Effector memory CD4-positive, alpha-beta T cell (primary cell): ENCODE measurements at regions not wholly inside any gene's neighbourhood (a gene's known extent, or its start where the extent isn't known, plus 50 kb on each side); places are given as distances from the start of the nearest gene placed in this dataset.
"Not testable (repeated sequence)": the region's sequence is repeated elsewhere in the genome, so short reads cannot be mapped to it uniquely, and the experiment has no call there.

Experiments
- DNase-seq, 3 donors: peaks; one replicate each; pipeline ENCODE4 v3.0.0-alpha.2; 2020
- H3K27ac ChIP-seq: 2 replicates; pipeline ENCODE4 v1.7.0; 2013; ENCODE audit warnings: mild to moderate bottlenecking, low read length, moderate library complexity; ENCODE audit not compliant: insufficient read depth, poor library complexity, severe bottlenecking
- H3K27me3 ChIP-seq: replicated peaks from 2 replicates; pipeline ENCODE4 v1.7.0; 2013; ENCODE audit warnings: mild to moderate bottlenecking, low read length; ENCODE audit not compliant: insufficient read depth, control insufficient read depth, poor library complexity, severe bottlenecking
- H3K36me3 ChIP-seq: 2 replicates; pipeline ENCODE4 v1.7.0; 2013; ENCODE audit warnings: mild to moderate bottlenecking, low read length, moderate library complexity; ENCODE audit not compliant: control insufficient read depth, insufficient read depth
- H3K4me1 ChIP-seq: 2 replicates; pipeline ENCODE4 v1.7.0; 2013; ENCODE audit warnings: low read length, mild to moderate bottlenecking; ENCODE audit not compliant: control insufficient read depth, insufficient read depth, poor library complexity, severe bottlenecking
- H3K4me3 ChIP-seq: 2 replicates; pipeline ENCODE4 v1.7.0; 2013; ENCODE audit warnings: low read length, low read depth, mild to moderate bottlenecking; ENCODE audit not compliant: insufficient read depth, poor library complexity, severe bottlenecking
- H3K9me3 ChIP-seq: 2 replicates; pipeline ENCODE4 v1.7.0; 2013; ENCODE audit warnings: mild to moderate bottlenecking, low read length, moderate library complexity; ENCODE audit not compliant: control insufficient read depth

DNA sequence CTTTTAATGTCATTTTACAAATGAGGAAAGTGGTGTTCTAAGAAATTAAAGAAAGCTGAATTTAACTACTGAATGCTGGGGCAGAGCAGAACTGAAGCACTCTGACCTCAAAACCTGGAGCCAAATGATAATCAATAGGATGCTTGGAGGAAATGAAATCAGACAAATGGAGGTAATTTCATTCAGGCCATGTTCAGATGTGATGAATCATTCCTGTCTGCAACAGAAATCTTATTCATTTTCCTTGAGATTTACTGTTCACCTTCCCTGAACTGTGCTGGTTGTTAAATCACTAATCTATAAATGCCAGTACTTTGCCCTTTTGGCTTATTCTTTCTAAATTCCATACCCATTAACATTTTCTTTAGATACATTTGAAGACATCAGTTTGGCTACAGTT, 85.6 kb upstream of the SNX7 start:
- no peak for DNase-seq
- H3K27me3 ChIP-seq = peaks cover 2% of the 10 kb centered on the region
- no peaks in the 10 kb centered on the region for H3K4me1 ChIP-seq
- no peak overlapping the region for H3K4me3 ChIP-seq
- H3K36me3 ChIP-seq = no peaks in the 10 kb centered on the region
- H3K9me3 ChIP-seq = no peaks in the 10 kb centered on the region
- no peak overlapping the region for H3K27ac ChIP-seq

- Histone ChIP-seq H3K36me3 (no peaks in the 10 kb centered on the region), H3K4me3 (no peak overlapping the region), H3K9me3 (no peaks in the 10 kb centered on the region), H3K27me3 (no peaks in the 10 kb centered on the region), H3K27ac (no peak overlapping the region), H3K4me1 (no peaks in the 10 kb centered on the region)
- no peak for DNase-seq
Measured at GRCh38 chr1:98565951-98566350, 95.6 kb upstream of the SNX7 start.

DNA sequence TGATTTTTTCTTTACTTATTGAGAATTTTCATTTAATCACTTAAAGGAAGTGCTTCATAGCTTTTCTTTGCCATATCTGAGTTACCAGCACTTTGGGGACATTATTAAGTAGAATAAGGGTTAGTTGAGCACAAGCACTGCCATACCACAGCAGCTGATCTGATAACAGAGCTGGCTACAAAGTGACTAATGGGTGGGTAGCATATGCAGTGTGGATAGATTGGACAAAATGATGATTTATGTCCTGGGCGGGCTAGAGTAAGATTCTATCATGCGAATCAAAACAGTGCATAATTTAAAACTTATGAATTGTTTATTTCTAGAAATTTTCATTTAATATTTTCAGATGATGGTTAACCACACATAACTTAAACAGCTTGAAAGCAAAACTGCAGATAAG, 102.2 kb upstream of the SNX7 start:
- no peaks in the 10 kb centered on the region for H3K4me1 ChIP-seq
- H3K9me3 ChIP-seq = no peaks in the 10 kb centered on the region
- DNase-seq = no peak
- no peak overlapping the region for H3K27ac ChIP-seq
- no peaks in the 10 kb centered on the region for H3K27me3 ChIP-seq
- no peaks in the 10 kb centered on the region for H3K36me3 ChIP-seq
- H3K4me3 ChIP-seq = no peak overlapping the region

- Histone ChIP-seq H3K9me3 (no peaks in the 10 kb centered on the region), H3K36me3 (no peaks in the 10 kb centered on the region), H3K4me1 (no peaks in the 10 kb centered on the region), H3K4me3 (no peak overlapping the region), H3K27ac (no peak overlapping the region), H3K27me3 (no peaks in the 10 kb centered on the region)
- DNase-seq = no peak
Measured at GRCh38 chr1:98557895-98558294, 103.6 kb upstream of the SNX7 start.

DNA sequence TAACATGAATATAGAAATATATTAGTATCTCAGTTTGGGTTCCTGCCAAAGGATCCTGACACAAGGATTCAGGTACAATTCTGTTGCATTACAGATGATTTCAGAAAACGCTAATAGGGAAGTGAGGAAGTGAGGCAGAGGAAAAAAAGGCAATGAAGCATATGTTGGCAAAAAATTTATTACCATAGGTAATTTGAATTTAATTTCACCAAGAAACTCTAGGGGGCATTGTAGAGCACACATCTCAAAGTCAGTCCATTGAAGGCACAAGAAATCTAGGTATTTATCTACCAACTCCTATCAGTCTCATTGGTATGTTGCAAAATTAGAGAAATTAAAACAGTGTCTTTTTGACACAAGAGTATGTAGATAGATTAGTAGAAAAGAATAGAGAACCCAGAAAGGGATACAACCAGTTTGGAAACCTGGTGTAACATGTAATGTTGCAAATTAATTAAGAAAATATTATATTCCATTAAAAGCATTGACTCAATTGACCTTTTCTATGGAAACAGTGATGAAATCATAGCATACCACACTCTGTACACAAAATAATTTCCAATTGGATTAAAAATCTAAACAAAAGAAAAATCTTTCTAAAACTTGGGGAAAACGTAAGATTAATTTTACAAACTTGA, 104.9 kb upstream of the SNX7 start:
- Histone ChIP-seq H3K4me3 (no peak overlapping the region), H3K9me3 (no peaks in the 10 kb centered on the region), H3K27me3 (no peaks in the 10 kb centered on the region), H3K36me3 (no peaks in the 10 kb centered on the region), H3K4me1 (no peaks in the 10 kb centered on the region), H3K27ac (no peak overlapping the region)
- no peak for DNase-seq

DNA sequence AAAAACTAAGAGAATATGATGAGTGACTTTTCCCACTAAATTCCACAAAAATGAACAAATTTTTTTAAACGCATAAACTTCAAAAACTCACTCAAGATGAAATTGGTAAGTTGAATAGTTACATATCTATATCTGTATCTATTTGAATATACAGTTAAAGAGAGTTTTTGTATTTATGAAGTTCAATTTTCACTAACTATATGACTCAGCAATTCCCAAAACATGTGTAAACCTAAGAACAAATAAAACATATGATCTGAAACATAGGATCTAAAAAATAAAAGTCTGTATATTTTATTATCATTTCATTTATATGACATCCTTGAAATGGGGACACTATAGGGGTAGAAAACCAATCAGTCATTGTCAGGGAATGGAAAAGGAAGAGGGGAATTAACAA, 105.7 kb upstream of the SNX7 start:
- no peaks in the 10 kb centered on the region for H3K9me3 ChIP-seq
- no peak overlapping the region for H3K27ac ChIP-seq
- no peaks in the 10 kb centered on the region for H3K27me3 ChIP-seq
- H3K4me1 ChIP-seq = no peaks in the 10 kb centered on the region
- H3K4me3 ChIP-seq = no peak overlapping the region
- H3K36me3 ChIP-seq = no peaks in the 10 kb centered on the region
- DNase-seq = no peak

- H3K27ac ChIP-seq, H3K27me3 ChIP-seq, H3K4me3 ChIP-seq, H3K9me3 ChIP-seq, H3K36me3 ChIP-seq, DNase-seq, H3K4me1 ChIP-seq: not testable (repeated sequence)
Measured at GRCh38 chr1:98552576-98553074, 108.9 kb upstream of the SNX7 start.

DNA sequence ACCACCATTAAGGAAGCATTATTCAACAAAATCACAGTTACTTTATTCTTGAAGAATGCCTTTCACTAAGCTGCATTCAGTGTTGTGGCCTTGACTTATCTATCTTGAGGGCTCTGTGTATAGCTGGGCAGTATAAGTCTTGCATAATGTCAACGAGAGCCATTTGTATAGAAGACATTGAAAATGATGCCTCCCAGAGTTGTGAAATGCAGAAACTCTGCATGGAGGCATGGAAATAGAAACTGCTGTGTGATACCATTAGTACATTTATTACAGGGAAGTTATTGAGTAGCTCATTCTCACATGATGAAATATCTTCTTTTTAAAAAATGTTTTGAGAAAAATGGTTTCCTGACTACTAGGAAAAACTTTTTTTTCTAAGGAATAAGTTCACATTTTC, 111.4 kb upstream of the SNX7 start:
- Histone ChIP-seq H3K4me3 (no peak overlapping the region), H3K36me3 (no peaks in the 10 kb centered on the region), H3K4me1 (no peaks in the 10 kb centered on the region), H3K27me3 (no peaks in the 10 kb centered on the region), H3K9me3 (no peaks in the 10 kb centered on the region), H3K27ac (no peak overlapping the region)
- no peak for DNase-seq

- Histone ChIP-seq H3K4me1 (no peaks in the 10 kb centered on the region), H3K27me3 (no peaks in the 10 kb centered on the region), H3K9me3 (no peaks in the 10 kb centered on the region), H3K27ac (no peak overlapping the region), H3K36me3 (no peaks in the 10 kb centered on the region), H3K4me3 (no peak overlapping the region)
- no peak for DNase-seq
Measured at GRCh38 chr1:98546319-98546718, 115.2 kb upstream of the SNX7 start.

GRCh38 chr1:98538106-98538505, 123.4 kb upstream of the SNX7 start:
- Histone ChIP-seq H3K4me1 (no peaks in the 10 kb centered on the region), H3K36me3 (no peaks in the 10 kb centered on the region), H3K9me3 (no peaks in the 10 kb centered on the region), H3K27ac (no peak overlapping the region), H3K4me3 (no peak overlapping the region), H3K27me3 (no peaks in the 10 kb centered on the region)
- DNase-seq = no peak
